Activated naive CD8-positive, alpha-beta T cell (primary cell): ENCODE measurements at regions not wholly inside any gene's neighbourhood (a gene's known extent, or its start where the extent isn't known, plus 50 kb on each side); places are given as distances from the start of the nearest gene placed in this dataset.

ENCODE experiments used
- H3K27ac Mint-ChIP-seq: one replicate; pipeline ENCODE4 v1.8.0; 2021; ENCODE audit warnings: mixed read lengths
- H3K27me3 Mint-ChIP-seq: one replicate; pipeline ENCODE4 v1.8.0; 2021; ENCODE audit warnings: mixed read lengths
- H3K36me3 Mint-ChIP-seq: one replicate; pipeline ENCODE4 v1.8.0; 2021; ENCODE audit warnings: mixed read lengths
- H3K4me1 Mint-ChIP-seq: one replicate; pipeline ENCODE4 v1.8.0; 2021; ENCODE audit warnings: low read depth, mixed read lengths
- H3K4me3 Mint-ChIP-seq: one replicate; pipeline ENCODE4 v1.8.0; 2021; ENCODE audit warnings: mild to moderate bottlenecking, mixed read lengths
- H3K9me3 Mint-ChIP-seq: one replicate; pipeline ENCODE4 v1.8.0; 2021; ENCODE audit warnings: low read depth, mixed read lengths

DNA sequence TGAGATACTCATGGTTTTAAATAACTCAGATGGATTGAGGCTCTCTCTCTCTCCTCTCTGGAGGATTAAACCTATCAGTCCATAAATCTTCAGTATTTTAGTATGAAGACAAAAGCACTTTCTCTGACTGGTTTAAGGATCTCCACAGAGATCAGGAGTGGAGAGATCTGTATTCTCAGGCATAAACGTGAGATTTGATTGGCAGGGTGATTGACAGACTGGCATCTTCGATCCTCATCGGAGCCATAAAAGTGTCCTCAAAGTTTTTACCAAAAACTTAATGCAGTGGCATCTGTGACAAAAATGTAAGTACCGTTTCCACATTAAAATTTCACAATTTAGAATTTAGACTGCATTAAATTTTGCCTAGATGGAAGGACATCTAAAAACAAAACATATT is 870.1 kb downstream of the KCNJ2 start:
- no peak overlapping the region for H3K4me3 Mint-ChIP-seq
- peaks cover 3% of the 10 kb centered on the region for H3K9me3 Mint-ChIP-seq
- no peaks in the 10 kb centered on the region for H3K4me1 Mint-ChIP-seq
- H3K27me3 Mint-ChIP-seq = no peaks in the 10 kb centered on the region
- H3K27ac Mint-ChIP-seq = no peak overlapping the region
- no peaks in the 10 kb centered on the region for H3K36me3 Mint-ChIP-seq

DNA sequence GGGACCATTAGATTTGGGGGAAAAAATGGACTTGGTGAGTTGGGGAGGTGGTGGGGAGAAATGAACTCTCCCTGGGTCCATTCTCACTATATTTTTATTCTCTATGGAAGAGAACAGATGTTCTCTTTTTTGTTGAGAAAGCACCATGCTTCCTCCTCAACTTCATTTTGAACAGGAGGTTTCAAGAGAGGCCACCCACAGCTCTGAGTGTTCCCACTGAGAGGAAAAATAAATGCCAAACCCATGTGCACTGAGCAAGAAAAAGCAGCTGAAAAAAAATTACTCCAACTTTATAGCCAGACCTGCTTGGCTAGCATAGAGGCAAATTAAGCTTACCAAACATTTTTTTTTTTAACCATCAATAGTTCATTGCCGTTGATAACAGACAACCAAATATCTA is 883.6 kb downstream of the KCNJ2 start:
- no peaks in the 10 kb centered on the region for H3K36me3 Mint-ChIP-seq
- no peak overlapping the region for H3K4me3 Mint-ChIP-seq
- no peaks in the 10 kb centered on the region for H3K9me3 Mint-ChIP-seq
- H3K27ac Mint-ChIP-seq = no peak overlapping the region
- no peaks in the 10 kb centered on the region for H3K4me1 Mint-ChIP-seq
- no peaks in the 10 kb centered on the region for H3K27me3 Mint-ChIP-seq

DNA sequence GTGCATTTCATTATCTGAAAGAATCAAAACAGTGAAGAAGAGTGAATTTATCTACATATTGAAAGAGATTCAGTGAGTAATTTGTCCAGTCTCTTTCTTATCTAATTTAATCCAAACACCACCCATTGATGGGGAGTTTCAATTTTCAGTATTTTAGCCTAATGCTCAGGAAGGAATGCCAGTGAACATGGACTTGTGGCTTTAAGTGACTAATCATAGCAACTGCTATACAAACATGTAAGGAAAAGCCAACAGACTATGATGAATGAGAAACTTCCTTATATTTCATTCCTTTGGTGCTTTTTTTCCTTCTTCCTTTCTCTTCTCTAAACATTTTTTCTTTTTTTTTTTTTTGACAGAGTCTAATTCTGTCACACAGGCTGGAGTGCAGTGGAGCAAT is 885.8 kb downstream of the KCNJ2 start:
- Mint-ChIP-seq H3K4me3 (no peak overlapping the region), H3K9me3 (peaks cover 3% of the 10 kb centered on the region), H3K27me3 (no peaks in the 10 kb centered on the region), H3K27ac (no peak overlapping the region), H3K36me3 (no peaks in the 10 kb centered on the region), H3K4me1 (no peaks in the 10 kb centered on the region)

DNA sequence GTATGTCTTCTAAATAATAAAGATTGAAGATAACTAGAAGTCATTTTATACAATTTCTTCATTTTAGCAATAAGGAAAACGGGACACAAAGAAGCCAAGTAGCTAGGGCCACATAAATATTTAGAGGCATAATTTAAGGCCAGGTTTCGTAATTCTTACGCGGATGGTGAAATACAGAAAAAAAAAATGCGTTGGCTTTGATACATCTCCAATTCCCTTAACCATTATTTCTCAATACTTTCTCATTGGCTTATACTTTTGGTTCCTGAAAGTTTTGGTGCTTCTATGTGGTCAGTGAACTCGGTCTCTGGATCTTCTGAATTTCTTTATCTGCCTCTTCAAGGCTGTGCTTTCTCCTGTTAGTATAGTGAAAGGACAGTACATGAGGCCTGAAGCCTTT is 888.1 kb downstream of the KCNJ2 start:
- Mint-ChIP-seq H3K4me1 (no peaks in the 10 kb centered on the region), H3K27ac (no peak overlapping the region), H3K36me3 (no peaks in the 10 kb centered on the region), H3K9me3 (peaks cover 12% of the 10 kb centered on the region), H3K4me3 (no peak overlapping the region), H3K27me3 (no peaks in the 10 kb centered on the region)

DNA sequence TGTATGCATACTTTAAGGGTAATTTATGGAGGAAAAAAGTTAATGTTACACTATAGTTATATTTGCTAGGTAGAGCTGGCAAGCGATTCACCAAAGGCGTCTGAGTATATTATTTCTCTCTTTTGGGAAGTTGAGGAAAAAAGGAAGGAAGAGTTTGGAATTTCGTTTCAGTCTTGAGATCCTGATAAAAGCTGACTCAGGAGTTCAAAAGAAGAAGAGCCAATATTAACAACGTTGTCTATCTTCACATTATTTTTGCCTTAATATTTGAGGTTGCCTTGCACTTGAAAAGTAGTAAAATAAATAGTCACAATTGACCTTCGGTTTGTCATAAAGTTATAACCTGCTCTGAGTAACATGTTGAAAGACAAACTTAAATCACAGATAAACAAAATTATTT is 888.6 kb downstream of the KCNJ2 start:
- Mint-ChIP-seq H3K27me3 (no peaks in the 10 kb centered on the region), H3K36me3 (no peaks in the 10 kb centered on the region), H3K4me3 (no peak overlapping the region), H3K27ac (no peak overlapping the region), H3K4me1 (no peaks in the 10 kb centered on the region), H3K9me3 (peaks cover 12% of the 10 kb centered on the region)

DNA sequence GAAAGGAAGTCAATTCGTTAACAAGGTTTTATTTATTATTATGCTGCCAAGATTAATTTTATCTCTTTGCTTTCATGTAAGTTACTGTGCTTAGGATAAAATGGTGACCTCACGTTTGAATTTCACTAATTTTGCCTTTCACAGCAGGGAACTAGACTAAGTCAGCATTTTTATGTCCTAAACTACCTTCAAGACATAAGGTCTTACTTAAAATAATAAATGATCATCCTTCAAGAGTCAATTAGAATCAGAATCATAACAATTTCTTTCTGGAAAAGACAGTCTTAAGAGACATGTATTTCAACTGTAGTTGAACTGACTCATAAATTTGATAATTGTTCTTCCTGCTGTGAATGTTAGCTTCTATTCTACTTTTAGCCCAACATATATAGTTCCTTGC is 893.8 kb downstream of the KCNJ2 start:
- Mint-ChIP-seq H3K9me3 (peaks cover 17% of the 10 kb centered on the region), H3K4me3 (no peak overlapping the region), H3K36me3 (no peaks in the 10 kb centered on the region), H3K27me3 (no peaks in the 10 kb centered on the region), H3K27ac (no peak overlapping the region), H3K4me1 (no peaks in the 10 kb centered on the region)

DNA sequence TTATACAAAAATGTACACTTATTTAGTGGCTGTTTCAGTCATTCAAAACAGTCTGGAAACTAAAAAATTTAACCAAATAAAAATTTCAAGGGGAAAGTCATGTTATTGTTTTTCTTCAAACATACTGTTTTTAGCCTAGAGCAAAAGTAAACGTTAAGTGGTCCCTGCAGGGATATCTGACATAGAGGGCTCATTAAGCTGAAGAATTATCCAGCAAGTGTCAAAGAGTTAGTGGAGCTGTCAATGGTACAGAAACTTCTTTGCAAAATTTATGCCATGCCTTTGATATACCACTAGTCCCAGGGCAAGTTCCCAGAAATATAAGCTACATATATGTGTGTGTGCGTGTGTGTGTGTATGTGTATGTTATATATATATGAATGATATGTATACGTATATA is 894.2 kb downstream of the KCNJ2 start:
- peaks cover 17% of the 10 kb centered on the region for H3K9me3 Mint-ChIP-seq
- no peaks in the 10 kb centered on the region for H3K36me3 Mint-ChIP-seq
- no peak overlapping the region for H3K4me3 Mint-ChIP-seq
- no peak overlapping the region for H3K27ac Mint-ChIP-seq
- H3K27me3 Mint-ChIP-seq = no peaks in the 10 kb centered on the region
- no peaks in the 10 kb centered on the region for H3K4me1 Mint-ChIP-seq

DNA sequence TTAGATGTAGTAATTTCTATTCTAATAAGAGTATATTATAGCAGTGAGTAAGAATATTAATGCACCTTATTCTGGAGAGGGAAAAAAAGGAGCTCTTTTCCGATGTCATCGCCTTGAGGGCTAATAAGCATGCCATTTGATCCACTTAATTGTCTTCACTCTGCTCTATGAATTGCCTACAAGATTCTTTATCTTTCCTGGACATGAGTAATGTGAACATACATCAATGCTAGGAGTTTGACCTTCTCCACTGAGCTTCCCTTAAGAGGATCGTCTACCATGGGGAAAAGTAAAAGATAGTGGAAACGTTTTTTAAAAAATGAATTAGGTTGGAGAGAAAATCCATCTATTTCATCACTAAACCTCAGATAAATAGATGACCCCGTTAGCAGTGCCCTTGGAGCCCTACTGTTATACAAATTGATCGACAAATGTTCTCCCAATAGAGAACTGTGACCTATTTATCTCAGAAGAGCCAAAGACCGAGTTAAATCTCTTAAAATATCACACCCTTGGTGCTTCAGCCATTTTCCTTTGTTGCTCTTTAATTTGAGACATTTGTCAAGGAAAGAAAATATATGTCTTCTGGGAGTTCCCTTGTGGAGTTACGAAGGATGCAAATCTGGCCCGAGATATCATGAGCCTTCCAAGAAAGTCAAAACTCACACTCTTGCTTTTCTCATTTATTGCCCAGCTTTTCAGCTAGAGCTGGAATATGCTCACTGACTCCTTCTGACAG is 898.5 kb downstream of the KCNJ2 start:
- no peaks in the 10 kb centered on the region for H3K27me3 Mint-ChIP-seq
- peaks cover 5% of the 10 kb centered on the region for H3K9me3 Mint-ChIP-seq

DNA sequence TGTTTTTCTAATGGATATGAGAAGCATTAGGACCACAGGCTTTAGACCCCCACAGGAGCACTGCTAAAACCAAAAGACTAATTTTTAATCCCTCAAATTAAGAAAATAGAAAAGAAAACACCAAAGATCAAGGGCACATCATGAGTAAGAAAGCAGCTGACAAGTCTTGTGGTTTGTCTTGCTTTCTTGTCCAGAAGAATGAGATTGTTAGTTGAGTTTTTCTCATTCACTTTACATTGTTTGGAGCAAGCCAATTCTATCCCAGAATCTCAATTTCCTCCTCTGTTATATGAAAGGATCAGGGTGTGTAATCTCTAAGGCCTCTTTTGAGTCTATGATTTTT is 899.0 kb downstream of the KCNJ2 start:
- no peak overlapping the region for H3K4me3 Mint-ChIP-seq
- H3K9me3 Mint-ChIP-seq = peaks cover 5% of the 10 kb centered on the region
- no peaks in the 10 kb centered on the region for H3K36me3 Mint-ChIP-seq
- no peak overlapping the region for H3K27ac Mint-ChIP-seq
- no peaks in the 10 kb centered on the region for H3K4me1 Mint-ChIP-seq
- H3K27me3 Mint-ChIP-seq = no peaks in the 10 kb centered on the region

More for the DNA sequence above, 898.5 kb downstream of the KCNJ2 start:
- Mint-ChIP-seq H3K27ac (no peak overlapping the region), H3K4me3 (no peak overlapping the region), H3K36me3 (no peaks in the 10 kb centered on the region), H3K4me1 (no peaks in the 10 kb centered on the region)

DNA sequence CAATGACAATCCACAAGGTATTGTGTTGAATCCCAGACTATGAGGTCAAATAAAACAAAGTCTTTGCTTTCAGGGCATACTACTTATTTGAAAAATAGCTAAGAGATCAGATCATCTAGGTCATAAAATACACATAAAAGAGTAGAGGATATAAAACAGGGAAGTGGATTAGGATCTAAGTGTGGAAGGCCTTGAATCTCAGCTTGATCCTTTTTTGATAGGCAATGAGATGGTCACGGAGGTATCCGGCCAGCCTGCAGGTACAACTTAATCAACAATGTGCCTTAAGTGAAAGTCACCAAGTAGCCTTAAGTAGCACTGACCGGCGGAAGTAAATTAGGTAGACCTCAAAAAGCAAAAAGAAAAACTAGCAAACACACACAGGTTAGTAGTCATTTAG is 901.7 kb downstream of the KCNJ2 start:
- Mint-ChIP-seq H3K9me3 (no peaks in the 10 kb centered on the region), H3K27me3 (no peaks in the 10 kb centered on the region), H3K4me3 (no peak overlapping the region), H3K27ac (no peak overlapping the region), H3K36me3 (no peaks in the 10 kb centered on the region), H3K4me1 (no peaks in the 10 kb centered on the region)

DNA sequence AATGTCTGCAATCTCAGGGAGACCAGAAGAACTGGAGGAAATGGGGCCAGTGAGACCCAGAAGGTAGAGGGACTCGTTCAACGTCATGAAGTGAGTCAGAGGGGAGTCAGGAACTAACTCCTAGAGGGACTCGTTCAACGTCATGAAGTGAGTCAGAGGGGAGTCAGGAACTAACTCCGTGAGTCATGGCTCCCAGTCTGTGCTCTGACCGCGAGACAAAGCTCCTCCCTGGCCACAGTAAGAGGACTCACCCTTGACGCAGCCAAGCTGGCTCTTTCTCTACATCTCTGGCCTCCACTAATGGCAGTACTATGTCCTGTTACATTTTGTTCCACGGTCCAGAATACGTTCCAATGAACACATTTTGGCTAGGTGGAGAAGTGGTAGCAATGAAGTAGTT is 902.5 kb downstream of the KCNJ2 start:
- no peak overlapping the region for H3K4me3 Mint-ChIP-seq
- H3K36me3 Mint-ChIP-seq = no peaks in the 10 kb centered on the region
- no peaks in the 10 kb centered on the region for H3K4me1 Mint-ChIP-seq
- no peaks in the 10 kb centered on the region for H3K27me3 Mint-ChIP-seq
- no peak overlapping the region for H3K27ac Mint-ChIP-seq
- no peaks in the 10 kb centered on the region for H3K9me3 Mint-ChIP-seq

DNA sequence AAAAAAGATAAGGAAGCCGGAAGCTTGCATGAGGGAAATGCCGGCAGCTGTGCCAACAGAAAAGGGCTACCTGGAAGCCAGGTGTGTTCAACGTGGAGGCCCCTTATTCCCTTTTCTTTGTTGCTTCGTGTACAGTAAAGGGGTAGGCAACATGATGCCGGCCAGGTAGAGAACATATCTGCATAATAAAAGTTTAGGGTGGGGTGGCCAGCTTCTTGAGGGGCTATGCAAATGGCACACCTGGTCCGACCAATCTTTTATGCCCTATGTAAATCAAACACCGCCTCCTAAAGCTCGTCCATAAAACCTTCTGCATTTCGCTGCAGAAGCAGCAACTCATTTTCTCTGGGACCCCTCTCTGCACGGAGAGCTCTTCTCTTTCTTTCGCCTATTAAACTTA is 911.6 kb downstream of the KCNJ2 start:
- Mint-ChIP-seq H3K27ac (no peak overlapping the region), H3K27me3 (peaks cover 3% of the 10 kb centered on the region), H3K9me3 (peaks cover 4% of the 10 kb centered on the region), H3K4me3 (no peak overlapping the region), H3K36me3 (no peaks in the 10 kb centered on the region), H3K4me1 (no peaks in the 10 kb centered on the region)

DNA sequence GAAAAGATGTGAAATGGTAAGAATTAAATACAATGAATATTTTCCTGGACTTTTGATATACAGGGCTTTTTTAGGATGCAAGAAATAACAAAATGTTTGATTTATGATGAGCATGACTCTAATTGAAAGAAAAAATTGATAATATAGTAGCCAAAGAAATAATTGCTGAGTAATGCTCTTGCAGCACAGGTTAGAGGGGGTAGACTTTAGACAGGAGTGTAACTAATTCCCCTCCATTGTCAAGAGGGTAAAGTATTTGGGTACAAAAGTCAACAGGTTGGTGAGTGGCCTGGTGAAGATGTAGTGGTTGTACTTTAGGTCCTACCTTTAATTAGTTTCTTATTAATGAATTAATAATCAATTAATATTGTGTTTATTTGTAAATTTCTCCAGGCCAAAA is 912.3 kb downstream of the KCNJ2 start:
- Mint-ChIP-seq H3K4me1 (no peaks in the 10 kb centered on the region), H3K27me3 (peaks cover 3% of the 10 kb centered on the region), H3K9me3 (peaks cover 8% of the 10 kb centered on the region), H3K4me3 (no peak overlapping the region), H3K27ac (no peak overlapping the region), H3K36me3 (no peaks in the 10 kb centered on the region)

DNA sequence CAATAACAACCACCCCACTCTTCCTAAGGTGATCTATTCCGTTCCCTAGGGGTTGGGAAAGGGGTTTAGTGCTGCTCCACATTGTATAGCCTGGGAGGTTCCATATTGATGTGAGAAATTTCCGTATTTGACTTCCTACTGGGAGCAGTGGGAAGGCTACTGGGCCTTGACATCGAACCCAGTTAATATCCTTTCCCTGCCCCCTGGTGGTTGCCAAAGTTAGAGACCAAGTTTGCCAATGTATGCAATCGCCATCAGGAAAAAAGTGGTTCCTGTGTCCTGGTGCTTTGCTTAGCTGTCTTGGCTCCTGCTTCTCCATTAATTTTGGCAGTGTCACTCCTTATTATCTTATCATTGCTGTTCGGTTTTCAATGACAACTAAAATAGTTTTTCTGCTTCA is 914.9 kb downstream of the KCNJ2 start:
- Mint-ChIP-seq H3K9me3 (peaks cover 8% of the 10 kb centered on the region), H3K27me3 (peaks cover 3% of the 10 kb centered on the region), H3K4me3 (no peak overlapping the region), H3K36me3 (no peaks in the 10 kb centered on the region), H3K27ac (no peak overlapping the region), H3K4me1 (no peaks in the 10 kb centered on the region)

DNA sequence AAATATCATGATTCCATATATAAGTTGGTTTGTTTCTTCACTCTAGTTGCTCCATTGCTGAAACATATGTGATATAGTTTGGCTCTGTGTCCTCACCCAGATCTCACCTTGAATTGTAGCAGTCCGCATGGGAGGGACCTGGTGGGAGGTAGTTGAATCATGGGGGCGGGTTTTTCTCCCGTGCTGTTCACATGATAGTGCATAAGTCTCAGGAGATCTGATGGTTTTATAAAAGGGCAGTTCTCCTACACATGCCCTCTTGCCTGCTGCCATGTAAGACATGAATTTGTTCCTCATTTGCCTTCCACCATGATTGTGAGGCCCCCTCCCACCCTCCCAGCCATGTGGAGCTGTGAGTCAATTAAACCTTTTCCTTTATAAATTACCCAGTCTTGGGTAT is 915.5 kb downstream of the KCNJ2 start:
- peaks cover 8% of the 10 kb centered on the region for H3K9me3 Mint-ChIP-seq
- no peak overlapping the region for H3K4me3 Mint-ChIP-seq
- H3K27ac Mint-ChIP-seq = no peak overlapping the region
- H3K4me1 Mint-ChIP-seq = no peaks in the 10 kb centered on the region
- peaks cover 3% of the 10 kb centered on the region for H3K27me3 Mint-ChIP-seq
- H3K36me3 Mint-ChIP-seq = no peaks in the 10 kb centered on the region

DNA sequence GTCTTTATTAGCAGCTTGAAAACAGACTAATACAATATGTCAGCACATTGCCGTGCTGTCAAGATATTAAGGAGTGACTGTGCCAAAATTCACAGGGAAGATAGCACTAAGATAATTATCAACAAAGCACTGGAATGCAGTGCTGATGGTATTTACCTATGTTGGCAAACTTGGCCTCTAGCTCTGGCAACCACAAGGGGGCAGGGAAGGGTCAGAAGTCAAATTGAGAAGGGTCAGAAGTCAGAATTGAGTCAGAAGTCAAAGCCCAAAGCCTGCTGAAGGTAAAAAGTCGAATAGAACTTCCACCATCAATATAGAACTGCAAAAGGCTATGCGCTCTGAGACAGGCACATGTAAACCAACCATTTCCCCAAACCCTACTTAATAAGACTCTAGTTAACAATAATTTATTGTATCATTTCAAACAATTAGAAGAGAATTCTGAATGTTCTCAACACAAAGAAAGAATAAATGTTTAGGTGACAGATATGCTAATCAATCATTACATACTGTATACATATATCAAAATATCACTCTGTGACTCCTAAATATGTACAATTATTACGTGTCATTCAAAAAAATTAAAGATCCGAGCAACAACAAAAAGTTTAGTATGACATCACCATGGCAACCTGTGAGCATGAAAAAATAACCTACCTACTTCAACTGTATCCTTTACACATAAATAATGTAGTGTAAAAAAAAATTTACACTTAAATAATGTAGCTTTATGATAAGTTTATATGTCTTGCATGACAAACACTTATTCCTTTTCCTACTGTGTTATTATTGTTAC is 916.1 kb downstream of the KCNJ2 start:
- no peaks in the 10 kb centered on the region for H3K27me3 Mint-ChIP-seq
- H3K4me1 Mint-ChIP-seq = no peaks in the 10 kb centered on the region
- peaks cover 8% of the 10 kb centered on the region for H3K9me3 Mint-ChIP-seq
- no peak overlapping the region for H3K27ac Mint-ChIP-seq
- no peaks in the 10 kb centered on the region for H3K36me3 Mint-ChIP-seq
- H3K4me3 Mint-ChIP-seq = no peak overlapping the region
